ENCODE measurements at regions not wholly inside any gene's neighbourhood (a gene's known extent, or its start where the extent isn't known, plus 50 kb on each side); places are given as distances from the start of the nearest gene placed in this dataset.

DNA sequence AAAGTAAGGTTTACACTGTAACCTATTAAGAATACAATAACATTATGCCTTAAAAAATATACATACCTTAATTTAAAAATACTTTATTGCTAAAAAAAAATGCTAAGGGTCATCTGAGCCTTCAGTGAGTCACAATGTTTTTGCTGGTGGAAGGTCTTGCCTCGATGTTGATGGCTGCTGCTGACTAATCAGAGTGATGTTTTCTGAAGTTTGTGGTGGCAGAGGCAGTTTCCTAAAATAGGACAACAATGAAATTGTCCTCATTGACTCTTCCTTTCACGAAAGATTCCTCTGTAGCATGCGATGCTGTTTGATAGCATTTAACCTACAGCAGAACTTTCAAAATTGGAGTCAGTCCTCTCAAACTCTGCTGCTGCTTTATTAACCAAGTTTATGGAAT is 97.6 kb downstream of the FAT3 start:
- peak; percentile 17 for DNase-seq (ENCODE audit: low spot score)

GRCh38 chr11:92324890-92325289 is 100.3 kb downstream of the FAT3 start:
- DNase-seq (ENCODE audit: low spot score) = no peak

DNA sequence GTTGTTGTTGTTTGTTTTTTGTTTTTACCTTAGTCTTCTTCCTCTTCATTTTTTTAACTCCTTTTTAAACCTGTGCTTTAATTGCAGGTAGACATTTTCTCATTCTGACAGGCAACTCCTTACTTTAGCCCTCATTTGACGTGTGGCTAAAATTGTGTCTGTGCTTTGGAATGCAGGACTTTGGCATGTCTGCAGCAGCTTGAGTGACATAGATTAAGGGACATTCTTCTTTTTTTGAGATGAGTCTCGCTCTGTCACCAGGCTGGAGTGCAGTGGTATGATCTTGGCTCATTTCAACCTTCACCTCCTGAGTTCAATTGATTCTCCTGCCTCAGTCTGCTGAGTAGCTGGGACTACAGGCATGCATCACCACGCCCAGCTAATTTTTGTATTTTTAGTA is 100.8 kb downstream of the FAT3 start:
- DNase-seq (ENCODE audit: low spot score) = no peak

DNA sequence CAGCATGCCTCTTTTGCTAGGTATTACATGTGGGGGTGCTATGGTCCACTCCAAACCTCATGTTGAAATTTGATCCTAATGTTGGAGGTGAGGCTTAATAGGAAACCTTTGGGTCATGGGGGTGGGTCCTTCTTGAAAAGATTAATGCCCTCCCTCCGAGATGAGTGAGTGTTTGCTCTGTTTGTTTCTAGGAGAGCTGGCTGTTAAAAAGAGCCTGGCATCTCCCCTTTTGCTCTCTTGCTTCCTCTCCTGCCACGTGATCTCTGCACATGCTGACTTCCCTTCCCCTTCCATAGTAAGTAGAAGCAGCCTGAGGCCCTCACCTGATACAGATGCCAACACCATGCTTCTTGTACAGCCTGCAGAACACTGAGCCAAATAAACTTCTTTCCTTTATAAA is 104.5 kb downstream of the FAT3 start:
- no peak for DNase-seq (ENCODE audit: low spot score)

- DNase-seq (ENCODE audit: low spot score) = peak; percentile 26
These were observed 105.0 kb downstream of the FAT3 start for GRCh38 chr11:92329646-92330045.

- no peak for DNase-seq (ENCODE audit: low spot score)
These were observed 105.5 kb downstream of the FAT3 start for GRCh38 chr11:92330114-92330513.

DNA sequence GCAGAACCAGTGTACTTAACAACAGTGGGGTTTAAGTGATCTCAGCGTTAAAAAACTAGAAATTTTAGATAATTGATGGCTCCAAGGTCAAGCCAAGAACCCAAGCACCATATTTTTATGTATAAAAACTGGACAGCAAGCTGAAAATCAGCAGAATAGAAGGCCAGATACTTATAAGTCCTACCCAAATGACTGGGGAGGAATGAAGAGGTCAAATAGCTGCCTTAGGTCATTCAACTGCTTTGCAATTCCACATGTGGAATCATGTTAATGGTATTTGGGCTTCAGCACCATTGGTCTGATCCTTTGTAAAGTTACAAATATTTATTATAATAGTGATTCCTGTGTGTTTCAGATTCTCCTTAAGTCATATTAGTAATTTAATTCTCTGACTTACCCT is 108.4 kb downstream of the FAT3 start:
- peak; percentile 60 for DNase-seq (ENCODE audit: low spot score)

DNA sequence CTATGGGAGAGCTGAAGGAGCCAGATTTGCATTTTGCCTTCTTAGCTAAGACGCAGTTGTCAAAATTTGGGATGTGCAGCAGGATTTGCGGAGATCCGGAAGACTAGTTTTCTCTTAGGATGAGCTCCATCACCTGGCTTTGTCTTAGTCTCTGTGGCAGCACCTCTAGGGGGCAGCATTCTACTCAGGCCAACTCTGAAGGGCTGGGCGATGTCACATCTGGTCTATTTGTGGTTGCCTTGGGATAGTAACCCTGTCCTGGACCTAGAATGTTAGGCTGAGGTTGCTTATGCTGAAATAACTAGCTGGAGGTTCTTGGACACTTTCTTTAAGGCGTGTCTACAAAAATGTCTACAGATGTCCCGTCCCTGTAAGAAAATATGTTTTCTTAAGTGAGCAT is 116.2 kb downstream of the FAT3 start:
- peak; percentile 5 for DNase-seq (ENCODE audit: low spot score)

- no peak for DNase-seq (ENCODE audit: low spot score)
These were observed 117.6 kb downstream of the FAT3 start for GRCh38 chr11:92342034-92342720.

GRCh38 chr11:92342886-92343285 is 118.3 kb downstream of the FAT3 start:
- DNase-seq (ENCODE audit: low spot score) = no peak

- no peak for DNase-seq (ENCODE audit: low spot score)
These were observed 121.6 kb downstream of the FAT3 start for GRCh38 chr11:92346220-92346619.

- no peak for DNase-seq (ENCODE audit: low spot score)
These were observed 122.8 kb downstream of the FAT3 start for GRCh38 chr11:92347454-92347853.

DNA sequence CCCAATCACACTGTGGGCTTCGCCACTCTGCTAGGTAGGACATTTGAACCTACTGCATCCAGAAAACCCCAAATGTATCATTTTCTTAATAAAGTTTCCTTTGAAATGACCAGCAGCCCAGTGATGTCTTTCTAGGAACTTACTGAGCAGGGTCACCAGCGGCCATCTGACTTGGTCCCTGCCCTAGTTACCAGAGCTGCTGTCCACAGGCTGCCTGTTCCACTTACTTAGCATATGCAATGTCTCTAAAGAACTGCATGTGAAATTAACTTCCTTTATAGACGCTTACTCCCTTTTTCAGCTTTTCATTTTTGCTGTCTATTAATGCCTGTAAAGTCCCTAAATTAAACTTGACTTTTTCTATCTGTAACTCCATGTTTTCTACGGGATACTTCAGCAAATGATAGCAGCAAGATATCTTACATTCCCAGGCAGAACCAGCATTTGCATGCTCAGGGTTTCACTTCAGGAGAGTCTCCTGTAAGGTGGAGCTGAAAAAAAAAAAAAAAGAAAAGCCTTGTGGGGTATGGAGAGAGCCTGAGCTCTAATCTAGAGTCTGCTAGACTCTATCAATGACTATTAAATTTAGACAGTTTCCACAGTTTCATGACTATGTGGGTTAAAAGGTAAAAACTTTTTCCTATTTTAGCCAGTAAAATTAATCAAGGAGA is 125.0 kb downstream of the FAT3 start:
- no peak for DNase-seq (ENCODE audit: low spot score)

DNA sequence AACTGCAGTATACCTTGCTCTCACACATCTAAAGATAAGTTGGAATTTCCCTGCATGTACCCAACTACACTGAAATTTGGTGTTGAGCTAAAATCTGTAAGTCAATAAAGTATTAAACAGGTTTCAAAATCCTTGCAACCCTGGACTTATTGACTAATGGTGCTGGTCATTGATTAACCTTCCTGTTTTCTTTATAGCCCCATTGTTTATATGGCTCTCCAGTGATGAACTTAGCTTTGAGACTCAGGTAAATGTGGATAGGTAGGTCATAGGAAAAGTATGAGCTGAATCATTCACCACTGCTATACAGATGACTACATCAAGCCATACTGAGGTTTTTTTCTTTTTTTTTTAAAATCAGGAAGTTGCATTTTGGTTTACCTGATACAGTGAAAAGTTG is 132.7 kb downstream of the FAT3 start:
- no peak for DNase-seq (ENCODE audit: low spot score)

DNA sequence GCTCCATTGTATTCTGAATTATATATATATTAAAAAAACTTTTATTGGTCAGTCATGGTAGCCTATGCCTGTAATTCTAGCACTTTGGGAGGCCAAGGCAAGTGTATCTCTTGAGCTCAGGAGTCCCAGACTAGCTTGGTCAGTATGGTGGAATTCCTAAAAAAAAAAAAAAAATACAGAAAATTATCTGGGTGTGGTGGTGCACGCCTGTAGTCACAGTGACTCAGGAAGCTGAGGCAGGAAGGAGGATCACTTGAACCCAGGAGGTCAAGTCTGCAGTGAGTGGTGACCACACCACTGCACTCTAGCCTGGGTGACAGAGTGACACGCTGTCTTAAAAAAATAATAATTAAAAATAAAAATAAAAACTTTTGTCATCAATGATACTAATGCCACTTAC is 133.2 kb downstream of the FAT3 start:
- DNase-seq (ENCODE audit: low spot score) = no peak

- no peak for DNase-seq (ENCODE audit: low spot score)
These were observed 136.9 kb downstream of the FAT3 start for GRCh38 chr11:92361551-92361950.

DNA sequence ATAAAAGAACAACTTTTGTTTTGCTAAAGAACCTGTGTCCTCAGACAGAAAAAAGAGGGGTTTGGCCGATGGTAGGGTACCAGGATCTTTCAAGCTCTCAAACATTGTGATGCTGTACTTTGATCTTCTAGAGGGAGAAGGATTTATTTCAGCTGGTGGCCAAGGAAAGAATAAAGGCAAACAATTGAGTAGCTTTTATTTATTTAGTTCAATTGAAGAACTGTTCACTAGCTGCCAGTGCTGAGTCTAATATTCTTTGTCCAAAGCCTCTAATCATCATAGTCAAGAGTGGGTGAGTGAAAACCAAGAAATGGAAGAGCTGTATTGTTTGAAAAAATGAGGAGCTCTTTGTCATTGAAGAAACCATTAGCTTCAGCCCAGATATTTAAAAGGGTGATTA is 138.4 kb downstream of the FAT3 start:
- DNase-seq (ENCODE audit: low spot score) = no peak

GRCh38 chr11:92364177-92364576 is 139.6 kb downstream of the FAT3 start:
- no peak for DNase-seq (ENCODE audit: low spot score)

DNA sequence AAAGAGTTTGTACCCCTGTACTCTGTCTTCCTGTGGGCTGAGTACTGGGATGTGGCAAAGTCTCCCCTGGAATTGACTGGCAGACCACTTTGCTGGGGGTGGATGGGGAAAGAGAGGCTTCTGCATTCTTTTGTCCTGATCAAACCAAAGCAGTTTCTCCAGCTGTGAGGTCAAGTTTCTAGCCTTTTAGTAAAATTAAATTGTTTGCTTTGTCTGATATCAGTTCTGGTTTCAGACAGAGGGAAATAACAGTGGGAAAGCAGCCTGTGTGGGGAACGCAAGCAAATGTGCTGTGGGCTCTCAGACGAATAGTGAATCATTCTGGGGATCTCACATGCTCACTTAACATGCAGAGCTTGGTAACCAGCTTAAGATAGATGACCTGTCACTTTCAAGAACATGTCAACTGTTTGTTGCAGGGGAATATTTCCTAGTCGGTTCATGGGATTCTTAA is 151.6 kb downstream of the FAT3 start:
- DNase-seq (ENCODE audit: low spot score) = peak; percentile 26

- no peak for DNase-seq (ENCODE audit: low spot score)
These were observed 152.1 kb downstream of the FAT3 start for GRCh38 chr11:92376680-92377079.

DNA sequence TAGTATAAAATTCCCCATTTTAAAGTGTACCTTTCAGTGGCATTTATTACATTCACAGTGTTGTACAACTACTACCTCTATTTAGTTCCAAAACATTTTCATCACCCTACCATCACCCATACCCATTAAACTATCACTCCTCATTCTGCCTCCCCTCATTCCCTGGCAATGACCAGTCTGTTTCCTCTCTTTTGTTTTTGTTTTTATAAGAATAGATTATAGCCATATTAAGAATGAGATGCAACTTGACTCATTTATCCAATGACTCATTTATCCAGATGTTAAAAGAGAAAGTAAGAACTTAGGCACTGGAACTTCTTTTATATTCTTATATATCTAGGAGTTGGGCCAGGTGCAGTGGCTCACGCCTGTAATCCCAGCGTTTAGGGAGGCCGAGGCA is 156.3 kb downstream of the FAT3 start:
- peak; percentile 21 for DNase-seq (ENCODE audit: low spot score)

- DNase-seq (ENCODE audit: low spot score) = no peak
These were observed 157.7 kb downstream of the FAT3 start for GRCh38 chr11:92382311-92382710.

GRCh38 chr11:92383430-92383829 is 158.8 kb downstream of the FAT3 start:
- peak; percentile 8 for DNase-seq (ENCODE audit: low spot score)

DNA sequence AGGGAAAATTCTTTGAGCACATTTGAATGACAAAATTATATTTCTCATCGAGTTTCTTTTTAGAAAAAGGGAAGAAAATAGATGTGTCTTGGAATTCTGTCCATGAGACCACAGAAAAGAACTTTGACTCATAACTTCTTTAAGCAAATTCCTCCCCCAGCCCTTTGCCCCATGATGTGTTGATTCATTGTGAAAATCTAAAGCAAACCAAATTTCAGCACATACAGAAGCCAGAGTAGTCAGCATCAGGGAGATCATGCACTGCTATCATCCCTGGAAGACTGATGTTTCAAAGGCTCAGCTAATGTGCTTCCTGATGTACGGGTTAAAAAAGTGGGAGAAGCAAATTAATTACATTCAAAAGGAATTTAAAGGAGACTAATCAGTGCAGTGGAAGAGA is 159.7 kb downstream of the FAT3 start:
- peak; percentile 21 for DNase-seq (ENCODE audit: low spot score)

Data from hepatic stellate cell (primary cell).